ENCODE measurements at regions not wholly inside any gene's neighbourhood (a gene's known extent, or its start where the extent isn't known, plus 50 kb on each side); places are given as distances from the start of the nearest gene placed in this dataset.

DNA sequence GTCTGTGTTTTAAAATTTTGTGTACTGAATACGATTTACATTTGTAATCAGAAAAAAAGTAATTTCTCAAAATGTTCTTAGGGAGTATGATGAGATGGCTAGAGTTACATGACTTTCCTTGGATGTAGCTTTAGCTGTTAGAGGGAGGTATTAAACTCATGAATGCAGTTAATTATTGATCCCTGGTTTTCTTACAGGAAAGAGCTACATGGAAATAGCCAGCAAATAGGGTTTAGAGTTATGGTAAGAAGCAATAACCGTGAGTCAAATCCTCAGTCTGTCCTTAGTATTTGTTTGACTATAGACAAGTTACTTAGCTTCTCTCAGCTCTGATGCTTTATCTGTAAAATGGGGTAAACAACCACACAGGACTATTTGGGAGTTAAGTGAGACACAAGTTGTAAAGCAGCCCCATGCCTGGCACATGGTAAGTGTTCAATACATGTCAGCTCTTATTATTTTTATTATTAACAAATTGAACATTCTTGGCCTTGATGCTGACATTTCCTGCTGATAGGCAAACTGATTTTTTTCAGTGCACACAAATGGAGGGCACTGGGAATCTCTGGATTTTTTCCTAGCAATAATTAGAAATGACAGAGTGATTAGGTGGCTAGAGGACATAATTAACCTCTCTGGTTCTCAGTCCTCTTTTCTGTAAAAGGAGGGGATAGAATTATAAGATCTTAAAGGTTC is 204.5 kb upstream of the PHYHIPL start:
- no peak for DNase-seq

DNA sequence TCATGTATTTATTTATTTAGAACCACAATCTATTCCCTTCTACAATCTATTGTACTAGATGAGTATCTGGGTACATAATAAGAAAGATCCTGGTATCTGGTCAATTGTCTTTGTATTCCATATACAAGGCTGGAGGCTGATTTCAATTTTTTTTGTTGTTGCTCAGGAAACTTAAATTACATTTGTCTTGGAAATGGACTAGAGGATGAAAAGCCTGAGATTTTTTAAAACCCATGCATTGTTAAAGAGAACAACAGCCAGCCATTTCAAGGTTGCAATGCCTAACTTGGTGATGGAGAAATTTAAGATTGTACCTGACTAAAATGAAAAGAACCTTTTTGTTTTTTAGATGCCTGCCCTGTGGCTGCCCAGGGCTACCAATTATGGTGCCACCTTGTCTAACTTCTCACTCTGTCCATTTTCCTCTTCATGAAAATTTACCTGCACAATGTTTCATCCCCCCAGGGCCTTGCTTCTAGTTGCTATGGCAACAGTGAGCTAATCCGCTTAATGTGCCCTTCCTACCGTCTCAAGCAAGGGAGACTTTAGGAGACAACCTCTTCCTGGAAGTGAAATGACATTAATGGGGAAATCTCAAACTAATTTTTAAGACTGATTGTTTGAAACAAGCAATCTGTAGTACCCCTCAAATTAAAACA is 203.7 kb upstream of the PHYHIPL start:
- no peak for DNase-seq

DNA sequence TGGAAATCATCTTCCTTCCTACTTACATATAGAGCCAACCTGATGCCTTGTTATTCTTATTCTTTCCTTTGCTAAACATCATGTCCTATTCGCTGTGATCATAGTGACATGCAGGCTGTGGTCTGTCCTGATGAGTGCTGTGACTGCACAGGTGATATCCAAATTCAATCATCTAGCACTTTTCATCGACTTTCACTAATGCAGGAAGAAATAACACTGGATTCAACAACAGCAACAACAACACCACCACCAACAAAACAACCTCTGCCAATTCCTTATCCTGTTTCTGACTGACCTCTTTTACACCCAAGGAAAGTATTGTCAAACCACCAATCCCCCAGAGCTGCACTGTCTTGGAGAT is 203.2 kb upstream of the PHYHIPL start:
- no peak for DNase-seq

DNA sequence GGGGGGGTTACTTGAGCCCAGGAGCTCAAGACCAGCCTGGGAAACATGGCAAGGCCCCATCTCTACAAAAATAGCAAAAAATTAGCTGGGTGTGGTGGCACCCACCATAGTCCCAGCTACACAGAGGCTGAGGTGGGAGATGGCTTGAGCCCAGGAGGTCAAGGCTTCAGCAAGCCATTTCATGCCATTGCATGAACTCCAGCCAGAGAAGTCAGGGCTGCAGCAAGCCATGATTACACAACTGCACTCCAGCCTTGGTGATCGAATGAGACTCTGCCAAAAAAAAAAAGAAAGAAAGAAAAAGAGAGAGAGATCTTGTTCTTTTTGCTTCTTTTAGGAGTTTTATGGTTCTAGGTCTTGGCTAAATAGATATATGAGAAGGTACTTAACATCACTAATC is 200.2 kb upstream of the PHYHIPL start:
- DNase-seq, result no peak

DNA sequence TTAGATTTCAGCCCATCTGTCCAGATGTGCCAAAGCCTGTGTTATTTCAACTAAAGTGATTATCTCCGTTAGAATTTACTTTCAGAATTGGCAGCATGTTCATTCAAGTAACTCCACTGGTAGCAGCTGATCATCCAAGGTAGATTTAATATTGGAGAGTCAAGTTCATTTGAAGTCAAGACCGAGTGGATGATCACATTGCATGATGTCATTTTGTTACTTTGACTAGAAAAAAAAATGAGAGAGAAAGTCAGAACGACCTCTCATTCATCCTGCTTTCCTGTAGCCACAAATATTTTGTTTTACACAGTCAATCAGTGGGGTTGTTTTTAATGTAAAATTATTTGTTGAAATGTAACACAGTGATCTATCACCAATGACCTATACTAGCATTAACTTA is 196.7 kb upstream of the PHYHIPL start:
- DNase-seq, result no peak

DNA sequence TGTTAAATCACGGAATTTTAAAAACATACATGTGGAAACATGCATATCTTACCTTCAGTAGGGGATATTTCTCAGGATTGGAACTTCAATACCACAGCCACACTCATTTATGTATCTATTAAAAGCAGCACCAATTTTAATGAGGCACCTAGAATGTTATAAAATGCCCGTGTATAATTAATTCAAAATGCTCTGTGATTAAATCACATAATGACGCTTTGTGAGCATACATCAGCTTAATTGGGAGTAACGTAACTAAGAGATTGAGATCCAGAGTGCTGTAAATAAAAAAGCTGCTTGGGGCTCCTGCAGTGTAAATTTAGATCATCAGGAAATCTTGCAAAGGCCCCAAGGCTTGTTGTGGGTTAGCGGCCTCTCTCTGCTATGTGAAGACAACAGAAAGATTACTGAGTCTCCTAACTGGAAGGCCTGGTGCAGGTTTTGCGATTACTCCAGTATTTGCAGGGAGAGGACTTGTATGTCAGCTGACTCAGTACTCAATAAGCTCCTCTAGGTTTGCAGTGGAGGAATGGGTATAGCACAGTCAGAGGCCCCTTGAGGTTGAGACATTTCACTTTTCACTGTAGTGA is 195.5 kb upstream of the PHYHIPL start:
- DNase-seq, result no peak

DNA sequence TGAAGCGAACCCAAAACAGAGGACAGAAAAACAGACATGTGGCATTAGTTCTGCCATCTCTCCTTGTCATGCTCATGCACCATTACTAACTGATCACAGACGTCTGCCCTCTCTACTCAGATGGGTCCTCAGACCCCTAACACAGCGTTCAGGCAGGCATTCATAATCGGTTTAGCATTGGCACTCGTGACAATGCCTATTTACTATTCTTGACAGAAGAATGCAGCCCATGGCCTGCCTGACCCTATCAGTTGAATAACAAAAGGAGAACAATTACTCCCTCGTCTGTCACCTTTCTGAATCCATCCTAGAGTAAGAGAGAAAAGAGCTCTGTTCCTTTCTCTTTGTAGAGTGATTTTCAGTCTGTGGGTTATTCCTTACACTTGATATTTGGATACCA is 194.6 kb upstream of the PHYHIPL start:
- DNase-seq, result no peak

DNA sequence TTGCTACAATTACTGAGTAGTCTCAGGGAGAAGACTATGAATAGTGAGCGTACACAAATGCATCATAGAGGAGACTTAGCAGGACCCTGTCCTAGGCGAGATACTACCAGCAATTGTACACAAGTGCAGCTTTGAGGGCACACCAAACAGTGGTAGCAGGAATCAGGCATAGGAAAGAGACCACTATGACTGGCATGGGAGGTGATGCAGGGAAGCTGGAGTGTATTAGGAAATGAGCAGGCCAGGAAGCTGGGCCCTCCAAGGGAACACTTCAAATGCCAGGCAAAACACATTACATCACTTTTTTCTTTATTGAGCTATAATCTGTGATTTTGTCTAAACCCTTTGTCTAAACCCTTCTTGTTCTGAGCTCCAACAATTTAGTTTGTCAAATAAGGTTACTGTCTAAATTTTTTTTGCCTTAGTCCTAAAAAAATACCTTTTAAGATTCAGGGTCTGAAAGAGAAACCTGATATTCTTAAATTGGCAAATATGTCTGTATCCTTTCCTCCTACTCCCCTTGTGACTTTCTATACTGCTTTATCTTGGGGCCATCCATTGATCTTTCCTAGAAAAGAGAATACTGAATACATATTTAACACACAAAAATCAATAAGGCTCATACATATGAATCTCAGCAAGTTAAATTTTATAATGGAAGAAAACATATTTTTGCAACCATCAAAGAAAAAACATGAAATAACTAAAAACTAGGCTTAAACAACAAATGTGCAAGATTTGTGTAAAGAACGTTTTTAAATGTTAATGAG is 193.8 kb upstream of the PHYHIPL start:
- DNase-seq, result no peak

DNA sequence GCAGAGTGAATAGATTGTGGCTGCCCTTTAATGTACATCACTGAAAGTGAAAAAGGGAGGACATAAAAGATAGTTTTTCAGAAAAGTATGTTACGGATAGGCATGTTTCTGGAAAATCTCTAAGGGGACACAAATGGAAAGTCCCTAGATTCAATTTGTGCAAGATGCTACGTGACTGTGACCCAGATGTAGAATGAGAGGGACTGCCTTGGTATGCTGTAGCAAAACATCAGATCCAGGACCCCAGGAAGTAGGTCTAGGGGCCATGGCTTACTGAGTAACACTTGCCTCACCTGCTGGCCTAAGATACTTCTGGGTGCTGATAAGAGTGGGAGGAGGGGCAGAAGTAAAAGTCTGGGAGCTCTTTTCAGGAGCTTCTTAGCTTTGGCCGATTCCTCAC is 191.2 kb upstream of the PHYHIPL start:
- no peak for DNase-seq

DNA sequence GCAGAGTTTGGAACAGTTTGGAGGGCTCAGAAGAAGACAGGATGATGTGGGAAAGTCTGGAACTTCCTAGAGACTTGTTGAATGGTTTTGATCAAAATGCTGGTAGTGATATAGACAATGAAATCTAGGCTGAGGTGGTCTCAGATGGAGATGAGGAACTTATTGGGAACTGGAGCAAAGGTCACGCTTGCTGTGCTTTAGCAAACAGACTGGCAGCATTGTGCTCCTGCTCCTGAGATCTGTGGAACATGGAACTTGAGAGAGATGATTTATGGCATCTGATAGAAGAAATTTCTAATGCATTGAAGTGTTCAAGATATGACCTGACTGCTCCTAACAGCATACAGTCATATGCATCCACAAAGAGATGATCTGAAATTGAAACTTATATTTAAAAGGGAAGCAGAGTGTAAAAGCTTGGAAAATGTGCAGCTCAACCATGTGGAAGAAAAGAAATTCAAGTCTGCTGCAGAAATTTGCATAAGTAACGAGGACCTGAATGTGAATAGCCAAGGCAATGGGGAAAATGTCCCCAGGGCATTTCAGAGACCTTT is 186.9 kb upstream of the PHYHIPL start:
- no peak for DNase-seq

DNA sequence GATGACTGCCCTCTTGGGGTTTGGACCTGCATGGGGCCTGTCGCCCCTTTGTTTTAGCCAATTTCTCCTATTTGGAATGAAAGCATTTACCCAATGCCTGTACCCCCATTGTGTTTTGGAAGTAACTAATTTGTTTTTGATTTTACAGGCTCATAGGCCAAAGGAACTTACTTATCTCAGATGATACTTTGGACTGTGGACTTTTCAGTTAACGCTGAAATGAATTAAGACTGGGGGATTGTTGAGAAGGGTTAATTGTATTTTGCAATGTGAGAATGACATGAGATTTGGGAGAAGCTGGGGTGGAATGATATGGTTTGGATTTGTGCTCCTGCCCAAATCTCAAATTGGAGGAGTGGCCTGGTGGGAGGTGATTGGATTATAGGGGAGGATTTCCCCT is 185.8 kb upstream of the PHYHIPL start:
- DNase-seq, result no peak

DNA sequence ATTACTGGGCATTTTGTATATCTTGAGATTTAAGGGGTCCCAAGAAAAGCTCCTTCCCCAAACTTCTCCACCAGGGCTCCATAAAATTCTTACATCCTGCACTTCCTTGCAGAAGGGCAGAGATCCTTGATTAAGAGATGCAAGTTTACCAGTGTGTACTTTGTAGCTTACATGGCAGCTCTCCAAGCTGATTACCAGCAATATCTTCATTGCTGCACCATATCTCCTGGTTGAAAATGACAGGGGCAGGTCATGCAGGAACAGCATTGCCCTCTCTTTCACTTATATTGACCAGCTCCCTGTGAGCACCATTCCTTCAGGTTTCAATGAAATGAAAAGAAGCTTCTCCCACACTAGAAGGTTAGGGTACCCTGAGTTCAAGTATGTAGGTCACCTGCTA is 184.6 kb upstream of the PHYHIPL start:
- no peak for DNase-seq

DNA sequence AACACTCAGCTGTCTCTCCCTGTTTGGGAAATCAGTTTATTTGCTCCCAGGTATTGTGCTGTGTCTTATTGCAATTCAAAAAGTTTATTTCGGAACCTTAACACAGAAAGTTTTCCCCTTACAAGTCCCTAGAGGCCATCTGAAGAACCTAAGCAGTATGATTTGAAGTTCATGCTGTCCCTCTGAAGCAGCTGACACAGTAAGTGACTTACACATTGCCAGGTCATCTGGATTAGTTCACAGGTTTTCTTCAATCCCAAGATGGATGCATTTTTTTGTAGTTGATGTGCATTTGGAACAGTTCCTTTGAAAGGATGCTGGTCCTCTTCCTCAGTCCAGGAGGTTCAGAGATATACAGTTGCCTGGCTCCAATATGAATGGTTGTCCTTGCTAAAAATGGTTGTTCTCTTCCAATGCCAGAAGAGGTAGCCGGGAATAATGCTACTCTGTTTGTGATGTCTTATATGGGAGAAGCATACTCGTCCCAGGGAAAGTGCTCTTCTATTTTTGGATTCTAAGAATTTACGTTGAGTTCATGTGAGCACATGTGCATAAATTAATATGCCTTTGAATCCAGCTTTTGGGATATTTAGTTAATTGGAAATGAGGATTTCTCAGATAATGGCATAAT is 183.5 kb upstream of the PHYHIPL start:
- no peak for DNase-seq

DNA sequence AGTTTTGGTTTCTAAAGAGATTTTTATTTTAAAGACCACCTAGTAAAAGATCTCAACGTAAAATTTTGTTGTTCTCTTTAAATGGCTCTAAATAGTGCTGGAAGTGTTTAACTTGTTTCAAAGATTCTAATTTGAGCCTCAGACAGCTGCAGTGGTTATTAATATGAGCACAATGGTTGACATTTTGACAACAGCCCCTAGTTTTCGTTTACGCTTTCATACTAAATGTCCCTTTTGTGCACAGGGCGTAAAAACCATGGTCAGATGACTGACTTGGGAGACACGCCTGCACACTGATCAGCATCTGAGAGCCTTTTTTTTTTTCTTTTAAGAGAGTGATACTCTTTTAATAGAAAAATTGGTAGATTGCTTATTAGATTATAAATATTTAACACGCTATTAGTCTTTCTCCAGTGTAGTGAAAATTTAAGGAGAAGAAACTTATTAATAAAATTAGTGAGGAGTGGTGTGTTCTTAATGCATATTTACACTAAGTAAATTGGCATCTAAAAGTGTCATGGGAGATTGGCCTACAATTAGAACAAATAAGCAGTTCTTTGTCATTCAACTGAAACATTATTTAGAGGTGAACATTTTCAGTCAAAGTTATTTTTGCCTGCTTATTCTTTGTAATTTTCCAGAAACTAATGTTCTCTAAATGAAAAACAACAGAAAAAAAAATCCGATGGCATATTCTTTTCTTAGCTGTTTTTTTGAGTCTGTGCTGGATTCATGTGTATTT is 182.8 kb upstream of the PHYHIPL start:
- no peak for DNase-seq

DNA sequence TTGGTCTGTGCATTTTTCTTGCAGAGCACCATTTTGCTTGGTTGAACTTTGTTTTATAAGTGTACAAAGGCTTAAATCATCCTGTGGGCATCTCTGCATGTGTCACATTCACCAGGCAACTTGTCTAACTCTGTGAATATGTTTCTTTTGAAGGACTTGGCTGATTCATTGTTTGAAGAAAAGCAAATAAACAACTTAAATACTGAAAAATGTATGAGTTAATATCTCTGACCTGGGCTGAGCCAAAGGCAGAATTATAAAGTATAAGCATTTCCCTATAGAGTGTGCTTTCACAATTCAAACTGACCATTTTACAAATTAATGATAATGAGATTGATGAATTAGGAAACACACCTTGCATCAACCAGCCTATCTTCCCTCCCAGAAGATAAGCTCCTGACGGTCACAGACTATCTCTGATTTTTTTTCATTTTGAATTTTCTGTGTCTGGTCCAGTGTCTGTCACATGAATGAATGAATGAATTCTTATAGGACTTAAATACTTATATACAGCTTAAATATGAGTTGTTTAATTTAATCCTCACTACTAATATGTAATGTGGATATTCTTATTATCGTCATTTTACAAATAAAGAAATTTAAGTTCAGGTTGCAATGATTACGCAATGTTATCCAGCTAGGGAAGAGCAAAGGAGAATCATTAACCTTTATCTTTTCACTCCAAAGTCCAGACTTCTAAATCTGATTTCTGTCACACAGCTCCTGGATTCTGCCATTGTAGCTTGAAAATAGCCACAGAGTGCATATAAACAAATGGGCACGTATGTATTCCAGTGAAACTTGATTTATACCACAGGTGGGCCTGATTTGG is 182.0 kb upstream of the PHYHIPL start:
- no peak for DNase-seq

DNA sequence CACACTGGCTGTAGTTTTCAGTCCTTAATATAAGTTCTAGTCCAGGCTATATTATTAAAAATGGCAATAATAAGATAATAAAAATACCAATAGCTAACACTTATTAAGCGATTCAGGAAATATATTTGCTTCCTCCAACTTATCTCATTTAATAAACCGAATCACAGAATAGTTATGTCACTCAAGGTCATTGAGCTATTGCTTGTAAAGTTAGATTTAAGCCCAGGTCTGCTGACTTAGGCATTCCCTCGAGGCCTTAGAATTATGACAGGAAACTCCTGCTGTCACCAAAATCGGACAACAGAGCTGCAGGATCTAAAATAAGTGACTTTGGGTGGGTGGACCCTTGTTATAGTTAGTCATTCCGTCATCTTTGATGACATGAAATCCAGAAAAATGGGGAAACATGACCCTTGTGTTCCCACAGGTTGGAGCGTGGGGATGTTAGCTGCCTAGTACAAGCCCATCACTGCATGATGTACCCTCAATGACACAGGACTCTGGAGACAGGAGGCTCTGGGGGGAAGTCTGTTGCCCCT is 181.3 kb upstream of the PHYHIPL start:
- DNase-seq, result no peak

DNA sequence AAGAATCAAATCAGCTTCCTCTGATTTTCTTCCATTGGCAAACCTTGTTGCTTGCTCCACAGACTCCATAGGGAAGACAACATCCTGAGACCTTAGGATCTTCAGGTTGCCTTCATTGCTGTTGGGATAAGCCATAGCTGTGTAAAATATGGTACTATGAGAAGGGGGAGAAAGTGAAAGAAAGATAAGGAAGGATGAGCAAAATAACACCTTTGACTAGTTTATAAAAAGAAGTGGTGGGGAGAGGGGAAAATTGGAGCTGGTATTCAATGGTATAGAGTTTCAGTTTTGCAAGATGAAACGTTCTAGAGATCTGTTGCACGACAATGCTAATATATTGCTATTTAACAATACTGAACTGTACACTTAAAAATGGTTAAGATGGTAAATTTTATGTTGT is 180.4 kb upstream of the PHYHIPL start:
- no peak for DNase-seq

DNA sequence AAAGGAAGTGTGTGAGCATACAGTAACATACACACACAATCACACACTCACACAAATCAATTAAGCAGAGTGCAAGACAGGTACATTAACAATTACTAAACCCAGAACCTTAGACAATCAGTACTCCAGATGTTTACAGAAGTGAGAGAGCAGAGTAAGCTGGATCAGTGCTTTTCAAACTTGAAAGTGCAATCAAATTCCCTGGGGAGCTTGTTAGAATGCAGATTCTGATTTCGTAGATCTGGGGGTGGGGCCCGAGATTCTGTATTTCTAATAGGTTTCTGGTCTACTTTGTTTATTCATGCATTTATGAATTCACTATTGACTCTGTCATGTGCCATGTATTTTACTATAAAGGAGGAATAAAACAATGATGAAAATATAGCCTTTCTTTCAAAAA is 179.6 kb upstream of the PHYHIPL start:
- DNase-seq, result no peak

DNA sequence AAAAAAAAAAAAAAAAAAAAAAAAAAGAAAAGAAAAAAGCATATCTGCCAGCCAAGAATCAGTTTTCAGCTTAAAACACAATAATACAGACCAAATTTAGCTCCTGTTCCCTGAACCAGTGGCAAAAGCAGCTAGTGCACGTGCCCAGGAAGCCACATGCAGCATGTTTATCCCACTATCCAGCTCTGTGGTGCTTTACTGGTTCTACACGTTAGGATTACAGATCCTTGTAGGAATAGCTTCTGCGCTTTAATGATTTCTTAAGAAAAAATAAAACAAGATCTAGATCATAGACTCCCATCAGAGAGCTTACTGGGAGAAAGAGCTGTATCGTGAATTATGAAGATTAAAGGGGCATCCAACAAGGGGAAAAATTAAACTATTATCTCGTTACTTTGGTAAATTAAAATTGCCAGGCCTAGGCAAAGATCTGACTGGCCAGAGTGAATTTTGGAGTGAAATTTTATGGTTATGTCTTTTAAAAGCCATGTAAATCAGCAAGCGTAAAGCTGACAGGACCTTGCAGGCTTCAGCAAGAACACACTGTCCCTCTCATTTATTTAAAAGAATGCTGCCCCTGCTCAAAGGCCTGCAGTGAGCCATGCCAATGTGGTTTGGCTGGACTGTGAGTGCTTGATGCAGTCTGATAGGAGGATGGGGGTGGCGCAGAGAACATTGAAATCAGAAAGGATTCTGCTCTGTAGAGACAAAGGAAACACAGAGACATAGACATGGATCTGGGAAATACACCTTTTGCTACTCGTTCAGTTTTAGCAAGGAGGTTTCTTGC is 177.3 kb upstream of the PHYHIPL start:
- no peak for DNase-seq

DNA sequence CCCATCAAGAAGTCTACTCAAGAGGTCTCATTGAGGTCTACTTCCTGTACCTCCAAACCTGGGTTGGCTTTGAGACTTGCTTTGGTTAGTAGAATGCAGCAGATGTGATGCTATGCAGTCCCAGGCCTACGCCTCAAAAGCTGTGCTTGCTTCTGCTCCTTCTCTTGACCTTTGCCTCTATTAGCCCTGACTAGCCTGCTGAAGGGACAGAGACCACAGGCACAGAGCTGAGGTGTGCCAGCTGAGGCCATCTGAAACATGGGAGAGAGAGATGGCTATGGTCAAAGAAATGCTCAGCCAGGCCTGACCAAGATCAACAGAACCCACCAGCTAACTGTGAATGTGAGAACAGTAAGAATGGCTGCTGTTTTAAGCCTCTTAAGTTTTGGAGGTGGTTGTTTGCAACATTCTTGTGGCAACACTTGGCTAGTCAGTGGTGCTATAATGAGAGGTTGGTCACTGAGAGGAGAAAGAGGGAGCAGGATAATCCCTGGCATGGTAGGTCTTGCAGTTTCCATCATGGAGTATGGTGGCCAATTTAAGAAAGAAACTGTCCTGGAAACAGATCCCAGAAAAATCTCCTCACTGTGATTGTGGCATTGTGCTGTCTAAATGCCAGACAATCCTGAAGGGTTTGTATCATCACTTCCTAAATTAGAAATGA is 176.1 kb upstream of the PHYHIPL start:
- no peak for DNase-seq
